GM23338 (cell line): ENCODE measurements at regions not wholly inside any gene's neighbourhood (a gene's known extent, or its start where the extent isn't known, plus 50 kb on each side); places are given as distances from the start of the nearest gene placed in this dataset.

Source experiments
- ATAC-seq: fragments of 200-7000 bp; cut with Tn5 transposase; 3 replicates; pipeline ENCODE4 v1.9.1; 2020
- DNase-seq: peaks from one replicate; pipeline ENCODE4 v3.0.0-alpha.2; 2015; ENCODE audit warnings: low spot score
- H2AFZ ChIP-seq: fragments of 200-600 bp; sonication (generic); 2 replicates; pipeline ENCODE4 v1.8.0; 2016; ENCODE audit warnings: antibody characterized with exemption, mild to moderate bottlenecking, moderate library complexity
- H3F3A ChIP-seq: fragments of 200-600 bp; sonication (generic); replicated peaks from 2 replicates; pipeline ENCODE4 v1.8.0; 2017; ENCODE audit warnings: antibody characterized with exemption, mixed run types, low read depth
- H3K27ac ChIP-seq: fragments of 200-600 bp; sonication (generic); 2 replicates; pipeline ENCODE4 v1.6.1; 2016; ENCODE audit warnings: low read depth
- H3K27me3 ChIP-seq: fragments of 200-600 bp; sonication (generic); 2 replicates; pipeline ENCODE4 v1.8.0; 2016; ENCODE audit warnings: mild to moderate bottlenecking, mixed run types, moderate library complexity; ENCODE audit not compliant: insufficient read depth
- H3K36me3 ChIP-seq: fragments of 200-600 bp; sonication (generic); 2 replicates; pipeline ENCODE4 v1.8.0; 2016; ENCODE audit warnings: mild to moderate bottlenecking; ENCODE audit not compliant: insufficient read depth
- H3K4me1 ChIP-seq: fragments of 200-600 bp; sonication (generic); 2 replicates; pipeline ENCODE4 v1.8.0; 2016; ENCODE audit warnings: mild to moderate bottlenecking, moderate library complexity; ENCODE audit not compliant: insufficient read depth
- H3K4me2 ChIP-seq: fragments of 200-600 bp; sonication (generic); 2 replicates; pipeline ENCODE4 v1.7.1; 2017; ENCODE audit warnings: mixed run types
- H3K4me3 ChIP-seq: fragments of 200-600 bp; sonication (generic); 2 replicates; pipeline ENCODE4 v1.6.1; 2016; ENCODE audit warnings: mixed run types
- H3K79me2 ChIP-seq: fragments of 200-600 bp; sonication (generic); replicated peaks from 2 replicates; pipeline ENCODE4 v1.8.0; 2017; ENCODE audit warnings: mild to moderate bottlenecking; ENCODE audit not compliant: insufficient read depth
- H3K9me2 ChIP-seq: fragments of 200-600 bp; sonication (generic); 2 replicates; pipeline ENCODE4 v1.8.0; 2017; ENCODE audit not compliant: insufficient read depth
- H4K20me1 ChIP-seq: fragments of 200-600 bp; sonication (generic); replicated peaks from 2 replicates; pipeline ENCODE4 v1.8.0; 2017; ENCODE audit warnings: mild to moderate bottlenecking; ENCODE audit not compliant: insufficient read depth
- H3K27ac Mint-ChIP-seq: 2 replicates; pipeline ENCODE4 v1.8.0; 2020; ENCODE audit warnings: inconsistent platforms, mild to moderate bottlenecking, moderate library complexity, mixed read lengths
- H3K27me3 Mint-ChIP-seq: 3 replicates; pipeline ENCODE4 v1.8.0; 2022; ENCODE audit warnings: low read depth, mild to moderate bottlenecking, moderate library complexity, mixed read lengths, inconsistent platforms; ENCODE audit not compliant: insufficient read depth, poor library complexity
- H3K36me3 Mint-ChIP-seq: 3 replicates; pipeline ENCODE4 v1.8.0; 2021; ENCODE audit warnings: low read depth, mild to moderate bottlenecking, inconsistent platforms, moderate library complexity, mixed read lengths
- H3K4me1 Mint-ChIP-seq: 3 replicates; pipeline ENCODE4 v1.8.0; 2020; ENCODE audit warnings: mild to moderate bottlenecking, inconsistent platforms, mixed read lengths
- H3K4me3 Mint-ChIP-seq: 3 replicates; pipeline ENCODE4 v1.8.0; 2021; ENCODE audit warnings: moderate library complexity, mild to moderate bottlenecking, inconsistent platforms, mixed read lengths
- H3K9me3 Mint-ChIP-seq: 3 replicates; pipeline ENCODE4 v1.8.0; 2020; ENCODE audit warnings: moderate library complexity, mild to moderate bottlenecking, inconsistent platforms, mixed read lengths
- CREB1 ChIP-seq: fragments of 250-450 bp; sonication (Bioruptor Pico); IDR thresholded peaks from 2 replicates; pipeline ENCODE4 v1.5.0; 2020; ENCODE audit warnings: low read depth, mild to moderate bottlenecking, moderate library complexity
- EZH2 ChIP-seq: fragments of 200-600 bp; sonication (generic); IDR thresholded peaks from one replicate; pipeline ENCODE4 v1.8.0; 2017; ENCODE audit warnings: antibody characterized with exemption, mild to moderate bottlenecking, low read depth; ENCODE audit not compliant: unreplicated experiment
- EZH2phosphoT487 ChIP-seq: fragments of 200-600 bp; sonication (generic); IDR thresholded peaks from one replicate; pipeline ENCODE4 v1.8.1; 2018; ENCODE audit warnings: antibody characterized with exemption; ENCODE audit not compliant: unreplicated experiment
- JUNB ChIP-seq: IDR thresholded peaks from one replicate; pipeline ENCODE4 v1.6.1; 2016; ENCODE audit warnings: antibody characterized with exemption; ENCODE audit not compliant: unreplicated experiment
- POLR2AphosphoS5 ChIP-seq: IDR thresholded peaks from 2 replicates; pipeline ENCODE4 v1.6.1; 2016; ENCODE audit warnings: antibody characterized with exemption, low read depth
- STAT1 ChIP-seq: IDR thresholded peaks from one replicate; pipeline ENCODE4 v1.6.1; 2016; ENCODE audit warnings: antibody characterized with exemption; ENCODE audit not compliant: unreplicated experiment
- ZNF114 ChIP-seq: fragments of 250-450 bp; sonication (Bioruptor Pico); IDR thresholded peaks from 2 replicates; pipeline ENCODE4 v1.5.0; 2020; ENCODE audit warnings: mild to moderate bottlenecking, moderate library complexity
- ZNF331 ChIP-seq: fragments of 250-450 bp; sonication (Bioruptor Pico); IDR thresholded peaks from 2 replicates; pipeline ENCODE4 v1.5.0; 2020; ENCODE audit warnings: low read depth, mild to moderate bottlenecking, moderate library complexity
- TF ChIP-seq, protein P1 (sequence below): IDR thresholded peaks from one replicate; pipeline ENCODE4 v1.6.1; 2018; ENCODE audit warnings: antibody characterized with exemption; ENCODE audit not compliant: unreplicated experiment
- TF ChIP-seq, protein P2 (sequence below): fragments of 250-450 bp; sonication (Bioruptor Pico); IDR thresholded peaks from 2 replicates; pipeline ENCODE4 v1.5.0; 2020; ENCODE audit warnings: mild to moderate bottlenecking, moderate library complexity
- TF ChIP-seq, protein P3 (sequence below): IDR thresholded peaks from 2 replicates; pipeline ENCODE4 v1.6.1; 2016; ENCODE audit warnings: antibody characterized with exemption
- TF ChIP-seq, protein P4 (sequence below), 2 experiments: fragments of 200-600 bp in 1 of 2; sonication (generic) in 1 of 2; conservative IDR thresholded peaks; 2 replicates each; pipeline versions ENCODE4 v1.5.1 to v1.6.1; 2016 to 2017; ENCODE audit warnings: antibody characterized with exemption in 2 of 2, low read depth in 2 of 2, mild to moderate bottlenecking in 2 of 2, moderate library complexity in 1 of 2

DNA sequence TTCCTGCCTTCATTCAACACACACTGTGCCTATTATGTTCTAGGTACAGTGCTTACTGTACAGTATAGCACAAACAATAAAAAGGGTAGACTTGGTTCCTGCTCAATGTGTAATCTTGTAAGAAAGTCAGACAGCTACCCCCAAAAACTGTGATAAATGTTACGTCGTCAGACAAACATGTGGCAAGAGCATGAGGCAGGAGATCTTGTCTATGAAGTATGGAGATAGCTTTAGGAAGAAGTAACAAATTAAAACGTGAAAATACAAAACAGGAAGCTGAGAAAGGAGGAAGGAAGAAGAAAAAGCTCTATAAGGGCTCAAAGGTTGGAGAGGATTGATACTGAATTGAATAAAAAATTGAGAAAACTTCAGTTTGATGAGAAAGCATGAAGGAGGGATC lies 276.2 kb upstream of the HNRNPA3 start:
- H3K27me3 Mint-ChIP-seq: no peaks in the 10 kb centered on the region
- H3K4me1 Mint-ChIP-seq: peaks cover 4% of the 10 kb centered on the region; the same call in 2 of the 3 replicates

More for the DNA sequence above, 276.2 kb upstream of the HNRNPA3 start:
- Histone ChIP-seq H3K9me2 (no peaks in the 10 kb centered on the region), H3K79me2 (no peaks in the 10 kb centered on the region), H3K4me3 (no peak overlapping the region), H3K4me2 (no peak overlapping the region), H3F3A (no peaks in the 10 kb centered on the region), H4K20me1 (no peaks in the 10 kb centered on the region), H2AFZ (no peak overlapping the region), H3K27me3 (no peaks in the 10 kb centered on the region), H3K27ac (no peak overlapping the region), H3K36me3 (no peaks in the 10 kb centered on the region), H3K4me1 (no peaks in the 10 kb centered on the region)
- Mint-ChIP-seq H3K36me3 (no peaks in the 10 kb centered on the region), H3K9me3 (no peaks in the 10 kb centered on the region), H3K4me3 (no peak overlapping the region), H3K27ac (no peak overlapping the region)
- TF ChIP-seq, protein P1, sequence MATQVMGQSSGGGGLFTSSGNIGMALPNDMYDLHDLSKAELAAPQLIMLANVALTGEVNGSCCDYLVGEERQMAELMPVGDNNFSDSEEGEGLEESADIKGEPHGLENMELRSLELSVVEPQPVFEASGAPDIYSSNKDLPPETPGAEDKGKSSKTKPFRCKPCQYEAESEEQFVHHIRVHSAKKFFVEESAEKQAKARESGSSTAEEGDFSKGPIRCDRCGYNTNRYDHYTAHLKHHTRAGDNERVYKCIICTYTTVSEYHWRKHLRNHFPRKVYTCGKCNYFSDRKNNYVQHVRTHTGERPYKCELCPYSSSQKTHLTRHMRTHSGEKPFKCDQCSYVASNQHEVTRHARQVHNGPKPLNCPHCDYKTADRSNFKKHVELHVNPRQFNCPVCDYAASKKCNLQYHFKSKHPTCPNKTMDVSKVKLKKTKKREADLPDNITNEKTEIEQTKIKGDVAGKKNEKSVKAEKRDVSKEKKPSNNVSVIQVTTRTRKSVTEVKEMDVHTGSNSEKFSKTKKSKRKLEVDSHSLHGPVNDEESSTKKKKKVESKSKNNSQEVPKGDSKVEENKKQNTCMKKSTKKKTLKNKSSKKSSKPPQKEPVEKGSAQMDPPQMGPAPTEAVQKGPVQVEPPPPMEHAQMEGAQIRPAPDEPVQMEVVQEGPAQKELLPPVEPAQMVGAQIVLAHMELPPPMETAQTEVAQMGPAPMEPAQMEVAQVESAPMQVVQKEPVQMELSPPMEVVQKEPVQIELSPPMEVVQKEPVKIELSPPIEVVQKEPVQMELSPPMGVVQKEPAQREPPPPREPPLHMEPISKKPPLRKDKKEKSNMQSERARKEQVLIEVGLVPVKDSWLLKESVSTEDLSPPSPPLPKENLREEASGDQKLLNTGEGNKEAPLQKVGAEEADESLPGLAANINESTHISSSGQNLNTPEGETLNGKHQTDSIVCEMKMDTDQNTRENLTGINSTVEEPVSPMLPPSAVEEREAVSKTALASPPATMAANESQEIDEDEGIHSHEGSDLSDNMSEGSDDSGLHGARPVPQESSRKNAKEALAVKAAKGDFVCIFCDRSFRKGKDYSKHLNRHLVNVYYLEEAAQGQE: no peak
- TF ChIP-seq, protein P2, sequence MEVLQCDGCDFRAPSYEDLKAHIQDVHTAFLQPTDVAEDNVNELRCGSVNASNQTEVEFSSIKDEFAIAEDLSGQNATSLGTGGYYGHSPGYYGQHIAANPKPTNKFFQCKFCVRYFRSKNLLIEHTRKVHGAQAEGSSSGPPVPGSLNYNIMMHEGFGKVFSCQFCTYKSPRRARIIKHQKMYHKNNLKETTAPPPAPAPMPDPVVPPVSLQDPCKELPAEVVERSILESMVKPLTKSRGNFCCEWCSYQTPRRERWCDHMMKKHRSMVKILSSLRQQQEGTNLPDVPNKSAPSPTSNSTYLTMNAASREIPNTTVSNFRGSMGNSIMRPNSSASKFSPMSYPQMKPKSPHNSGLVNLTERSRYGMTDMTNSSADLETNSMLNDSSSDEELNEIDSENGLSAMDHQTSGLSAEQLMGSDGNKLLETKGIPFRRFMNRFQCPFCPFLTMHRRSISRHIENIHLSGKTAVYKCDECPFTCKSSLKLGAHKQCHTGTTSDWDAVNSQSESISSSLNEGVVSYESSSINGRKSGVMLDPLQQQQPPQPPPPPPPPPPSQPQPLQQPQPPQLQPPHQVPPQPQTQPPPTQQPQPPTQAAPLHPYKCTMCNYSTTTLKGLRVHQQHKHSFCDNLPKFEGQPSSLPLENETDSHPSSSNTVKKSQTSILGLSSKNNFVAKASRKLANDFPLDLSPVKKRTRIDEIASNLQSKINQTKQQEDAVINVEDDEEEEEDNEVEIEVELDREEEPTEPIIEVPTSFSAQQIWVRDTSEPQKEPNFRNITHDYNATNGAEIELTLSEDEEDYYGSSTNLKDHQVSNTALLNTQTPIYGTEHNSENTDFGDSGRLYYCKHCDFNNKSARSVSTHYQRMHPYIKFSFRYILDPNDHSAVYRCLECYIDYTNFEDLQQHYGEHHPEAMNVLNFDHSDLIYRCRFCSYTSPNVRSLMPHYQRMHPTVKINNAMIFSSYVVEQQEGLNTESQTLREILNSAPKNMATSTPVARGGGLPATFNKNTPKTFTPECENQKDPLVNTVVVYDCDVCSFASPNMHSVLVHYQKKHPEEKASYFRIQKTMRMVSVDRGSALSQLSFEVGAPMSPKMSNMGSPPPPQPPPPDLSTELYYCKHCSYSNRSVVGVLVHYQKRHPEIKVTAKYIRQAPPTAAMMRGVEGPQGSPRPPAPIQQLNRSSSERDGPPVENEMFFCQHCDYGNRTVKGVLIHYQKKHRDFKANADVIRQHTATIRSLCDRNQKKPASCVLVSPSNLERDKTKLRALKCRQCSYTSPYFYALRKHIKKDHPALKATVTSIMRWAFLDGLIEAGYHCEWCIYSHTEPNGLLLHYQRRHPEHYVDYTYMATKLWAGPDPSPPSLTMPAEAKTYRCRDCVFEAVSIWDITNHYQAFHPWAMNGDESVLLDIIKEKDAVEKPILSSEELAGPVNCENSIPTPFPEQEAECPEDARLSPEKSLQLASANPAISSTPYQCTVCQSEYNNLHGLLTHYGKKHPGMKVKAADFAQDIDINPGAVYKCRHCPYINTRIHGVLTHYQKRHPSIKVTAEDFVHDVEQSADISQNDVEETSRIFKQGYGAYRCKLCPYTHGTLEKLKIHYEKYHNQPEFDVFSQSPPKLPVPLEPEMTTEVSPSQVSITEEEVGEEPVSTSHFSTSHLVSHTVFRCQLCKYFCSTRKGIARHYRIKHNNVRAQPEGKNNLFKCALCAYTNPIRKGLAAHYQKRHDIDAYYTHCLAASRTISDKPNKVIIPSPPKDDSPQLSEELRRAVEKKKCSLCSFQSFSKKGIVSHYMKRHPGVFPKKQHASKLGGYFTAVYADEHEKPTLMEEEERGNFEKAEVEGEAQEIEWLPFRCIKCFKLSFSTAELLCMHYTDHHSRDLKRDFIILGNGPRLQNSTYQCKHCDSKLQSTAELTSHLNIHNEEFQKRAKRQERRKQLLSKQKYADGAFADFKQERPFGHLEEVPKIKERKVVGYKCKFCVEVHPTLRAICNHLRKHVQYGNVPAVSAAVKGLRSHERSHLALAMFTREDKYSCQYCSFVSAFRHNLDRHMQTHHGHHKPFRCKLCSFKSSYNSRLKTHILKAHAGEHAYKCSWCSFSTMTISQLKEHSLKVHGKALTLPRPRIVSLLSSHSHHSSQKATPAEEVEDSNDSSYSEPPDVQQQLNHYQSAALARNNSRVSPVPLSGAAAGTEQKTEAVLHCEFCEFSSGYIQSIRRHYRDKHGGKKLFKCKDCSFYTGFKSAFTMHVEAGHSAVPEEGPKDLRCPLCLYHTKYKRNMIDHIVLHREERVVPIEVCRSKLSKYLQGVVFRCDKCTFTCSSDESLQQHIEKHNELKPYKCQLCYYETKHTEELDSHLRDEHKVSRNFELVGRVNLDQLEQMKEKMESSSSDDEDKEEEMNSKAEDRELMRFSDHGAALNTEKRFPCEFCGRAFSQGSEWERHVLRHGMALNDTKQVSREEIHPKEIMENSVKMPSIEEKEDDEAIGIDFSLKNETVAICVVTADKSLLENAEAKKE: no peak
- TF ChIP-seq POLR2AphosphoS5 (no peak), EZH2phosphoT487 (no peak), STAT1 (no peak), CREB1 (CRISPR knock-in tag) (no peak), JUNB (no peak), EZH2 (no peak), ZNF331 (no peak), ZNF114 (CRISPR knock-in tag) (no peak)
- TF ChIP-seq, protein P3, sequence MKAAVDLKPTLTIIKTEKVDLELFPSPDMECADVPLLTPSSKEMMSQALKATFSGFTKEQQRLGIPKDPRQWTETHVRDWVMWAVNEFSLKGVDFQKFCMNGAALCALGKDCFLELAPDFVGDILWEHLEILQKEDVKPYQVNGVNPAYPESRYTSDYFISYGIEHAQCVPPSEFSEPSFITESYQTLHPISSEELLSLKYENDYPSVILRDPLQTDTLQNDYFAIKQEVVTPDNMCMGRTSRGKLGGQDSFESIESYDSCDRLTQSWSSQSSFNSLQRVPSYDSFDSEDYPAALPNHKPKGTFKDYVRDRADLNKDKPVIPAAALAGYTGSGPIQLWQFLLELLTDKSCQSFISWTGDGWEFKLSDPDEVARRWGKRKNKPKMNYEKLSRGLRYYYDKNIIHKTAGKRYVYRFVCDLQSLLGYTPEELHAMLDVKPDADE: no peak
- TF ChIP-seq, protein P4, sequence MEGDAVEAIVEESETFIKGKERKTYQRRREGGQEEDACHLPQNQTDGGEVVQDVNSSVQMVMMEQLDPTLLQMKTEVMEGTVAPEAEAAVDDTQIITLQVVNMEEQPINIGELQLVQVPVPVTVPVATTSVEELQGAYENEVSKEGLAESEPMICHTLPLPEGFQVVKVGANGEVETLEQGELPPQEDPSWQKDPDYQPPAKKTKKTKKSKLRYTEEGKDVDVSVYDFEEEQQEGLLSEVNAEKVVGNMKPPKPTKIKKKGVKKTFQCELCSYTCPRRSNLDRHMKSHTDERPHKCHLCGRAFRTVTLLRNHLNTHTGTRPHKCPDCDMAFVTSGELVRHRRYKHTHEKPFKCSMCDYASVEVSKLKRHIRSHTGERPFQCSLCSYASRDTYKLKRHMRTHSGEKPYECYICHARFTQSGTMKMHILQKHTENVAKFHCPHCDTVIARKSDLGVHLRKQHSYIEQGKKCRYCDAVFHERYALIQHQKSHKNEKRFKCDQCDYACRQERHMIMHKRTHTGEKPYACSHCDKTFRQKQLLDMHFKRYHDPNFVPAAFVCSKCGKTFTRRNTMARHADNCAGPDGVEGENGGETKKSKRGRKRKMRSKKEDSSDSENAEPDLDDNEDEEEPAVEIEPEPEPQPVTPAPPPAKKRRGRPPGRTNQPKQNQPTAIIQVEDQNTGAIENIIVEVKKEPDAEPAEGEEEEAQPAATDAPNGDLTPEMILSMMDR (conservative IDR thresholded peaks at IDR 0.05; ENCODE audit: low read depth in 2 of 2): no peak
- no peak for DNase-seq
- no peak for ATAC-seq
